Glutamatergic neuron (in vitro differentiated cells): ENCODE measurements at regions not wholly inside any gene's neighbourhood (a gene's known extent, or its start where the extent isn't known, plus 50 kb on each side); places are given as distances from the start of the nearest gene placed in this dataset.

ENCODE experiments used
- DNase-seq: peaks from one replicate; pipeline ENCODE4 v3.0.0; 2022
- H3K27ac Mint-ChIP-seq: one replicate; pipeline ENCODE4 v1.8.0; 2020; ENCODE audit warnings: mild to moderate bottlenecking, mixed read lengths, inconsistent platforms; ENCODE audit not compliant: unreplicated experiment
- H3K27me3 Mint-ChIP-seq: one replicate; pipeline ENCODE4 v1.8.0; 2020; ENCODE audit warnings: mild to moderate bottlenecking, moderate library complexity, mixed read lengths, inconsistent platforms; ENCODE audit not compliant: unreplicated experiment
- H3K36me3 Mint-ChIP-seq: one replicate; pipeline ENCODE4 v1.8.0; 2020; ENCODE audit warnings: mild to moderate bottlenecking, mixed read lengths, inconsistent platforms; ENCODE audit not compliant: unreplicated experiment
- H3K4me1 Mint-ChIP-seq: one replicate; pipeline ENCODE4 v1.8.0; 2020; ENCODE audit warnings: mild to moderate bottlenecking, low read depth, mixed read lengths, inconsistent platforms; ENCODE audit not compliant: unreplicated experiment
- H3K4me3 Mint-ChIP-seq: one replicate; pipeline ENCODE4 v1.8.0; 2020; ENCODE audit warnings: mild to moderate bottlenecking, mixed read lengths, inconsistent platforms; ENCODE audit not compliant: unreplicated experiment
- H3K9me3 Mint-ChIP-seq: one replicate; pipeline ENCODE4 v1.8.0; 2020; ENCODE audit warnings: mild to moderate bottlenecking, moderate library complexity, mixed read lengths, inconsistent platforms; ENCODE audit not compliant: unreplicated experiment
- CTCF ChIP-seq: fragments of 200-600 bp; sonication (generic); IDR thresholded peaks from one replicate; pipeline ENCODE4 v1.5.0; 2021; ENCODE audit not compliant: partially characterized antibody, unreplicated experiment

GRCh38 chr21:43329711-43330269 lies 97.1 kb downstream of the SIK1 start:
- Mint-ChIP-seq H3K9me3 (peaks cover 8% of the 10 kb centered on the region), H3K27ac (no peak overlapping the region), H3K27me3 (peaks cover 4% of the 10 kb centered on the region), H3K36me3 (no peaks in the 10 kb centered on the region), H3K4me1 (peaks cover 22% of the 10 kb centered on the region), H3K4me3 (no peak overlapping the region)
- DNase-seq, result no peak
- no peak for TF ChIP-seq CTCF

- no peak overlapping the region for H3K27ac Mint-ChIP-seq
- DNase-seq, result no peak
- peaks cover 5% of the 10 kb centered on the region for H3K9me3 Mint-ChIP-seq
- TF ChIP-seq CTCF, result no peak
- H3K4me3 Mint-ChIP-seq, result no peak overlapping the region
- peaks cover 25% of the 10 kb centered on the region for H3K4me1 Mint-ChIP-seq
- peaks cover under 1% of the 10 kb centered on the region for H3K27me3 Mint-ChIP-seq
- no peaks in the 10 kb centered on the region for H3K36me3 Mint-ChIP-seq
These were observed 97.8 kb downstream of the SIK1 start for GRCh38 chr21:43328958-43329691.

- Mint-ChIP-seq H3K4me1 (peaks cover 23% of the 10 kb centered on the region), H3K27me3 (peaks cover 1% of the 10 kb centered on the region), H3K36me3 (no peaks in the 10 kb centered on the region), H3K27ac (no peak overlapping the region), H3K4me3 (no peak overlapping the region), H3K9me3 (peaks cover 6% of the 10 kb centered on the region)
- DNase-seq, result no peak
- no peak for TF ChIP-seq CTCF
These were observed 98.6 kb downstream of the SIK1 start for GRCh38 chr21:43328185-43328957.

- Mint-ChIP-seq H3K27me3 (peaks cover 1% of the 10 kb centered on the region), H3K36me3 (no peaks in the 10 kb centered on the region), H3K4me1 (peaks cover 16% of the 10 kb centered on the region), H3K9me3 (peaks cover 4% of the 10 kb centered on the region), H3K27ac (no peak overlapping the region), H3K4me3 (no peak overlapping the region)
- no peak for DNase-seq
- TF ChIP-seq CTCF, result no peak
These were observed 100.8 kb downstream of the SIK1 start for GRCh38 chr21:43325968-43326715.
